ENCODE measurements at regions not wholly inside any gene's neighbourhood (a gene's known extent, or its start where the extent isn't known, plus 50 kb on each side); places are given as distances from the start of the nearest gene placed in this dataset.

- no peak for DNase-seq (ENCODE audit: low spot score)
Observed at GRCh38 chr5:167233507-167234220, 1057.8 kb upstream of the WWC1 start.

- no peak for DNase-seq (ENCODE audit: low spot score)
Observed at GRCh38 chr5:167241436-167242067, 1049.9 kb upstream of the WWC1 start.

DNA sequence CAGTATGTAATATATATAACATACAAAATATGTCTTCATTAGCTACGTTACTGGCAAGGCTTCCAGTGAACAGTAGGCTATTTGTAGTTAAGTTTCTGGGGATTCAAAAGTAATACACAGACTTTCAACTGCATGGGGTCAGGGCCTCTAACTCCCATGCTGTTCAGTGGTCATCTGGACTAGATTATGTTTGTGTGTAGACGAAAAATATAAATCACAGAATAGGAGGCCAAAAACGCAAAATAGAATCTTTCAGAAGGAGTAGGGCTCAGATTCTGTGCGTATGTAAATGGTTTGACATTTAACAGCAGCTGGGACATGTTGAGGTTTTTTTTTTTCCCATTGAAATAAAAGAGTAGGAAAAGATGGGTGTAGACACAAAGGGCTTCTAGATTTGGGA, 1048.7 kb upstream of the WWC1 start:
- DNase-seq (ENCODE audit: low spot score): no peak

DNA sequence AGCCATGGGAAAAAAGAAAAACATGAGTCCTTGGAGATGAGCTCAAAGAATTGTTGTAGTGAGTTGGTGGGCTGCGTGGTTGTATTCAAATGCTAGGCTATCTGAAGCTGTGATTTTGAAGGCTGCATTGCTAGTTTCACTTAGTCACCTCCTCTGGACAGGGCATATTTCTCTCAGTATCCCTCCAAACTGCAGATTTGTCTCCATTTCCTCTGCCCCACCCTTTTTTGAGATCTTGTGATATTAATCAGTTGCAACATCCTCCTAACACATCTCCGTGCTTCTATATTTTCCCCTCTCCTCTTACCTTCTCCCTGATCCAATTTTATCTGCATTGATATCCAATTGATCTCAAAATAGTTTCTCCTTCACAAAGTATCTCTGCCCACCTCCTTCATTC, 1048.0 kb upstream of the WWC1 start:
- no peak for DNase-seq (ENCODE audit: low spot score)

GRCh38 chr5:167244583-167244982, 1046.9 kb upstream of the WWC1 start:
- no peak for DNase-seq (ENCODE audit: low spot score)

- no peak for DNase-seq (ENCODE audit: low spot score)
Observed at GRCh38 chr5:167245868-167246267, 1045.6 kb upstream of the WWC1 start.

DNA sequence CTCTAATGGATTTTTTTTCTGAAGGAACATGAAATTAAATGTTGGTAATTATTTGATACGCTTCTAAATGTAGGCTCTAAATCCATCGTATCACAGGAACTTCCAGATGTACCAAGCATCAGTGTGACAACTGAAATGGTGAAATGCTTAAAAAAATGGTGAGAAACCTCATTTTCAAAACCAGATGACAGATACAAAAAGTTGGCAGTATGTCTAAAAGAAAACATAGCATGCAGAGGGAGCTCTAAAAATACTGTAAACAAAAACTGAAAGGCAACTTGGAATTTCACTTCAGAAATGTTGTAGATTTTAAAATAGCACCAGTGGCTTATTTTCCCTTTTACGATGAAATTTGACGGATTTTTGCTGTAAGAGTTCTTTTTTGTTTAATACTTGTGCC, 1043.6 kb upstream of the WWC1 start:
- no peak for DNase-seq (ENCODE audit: low spot score)

DNA sequence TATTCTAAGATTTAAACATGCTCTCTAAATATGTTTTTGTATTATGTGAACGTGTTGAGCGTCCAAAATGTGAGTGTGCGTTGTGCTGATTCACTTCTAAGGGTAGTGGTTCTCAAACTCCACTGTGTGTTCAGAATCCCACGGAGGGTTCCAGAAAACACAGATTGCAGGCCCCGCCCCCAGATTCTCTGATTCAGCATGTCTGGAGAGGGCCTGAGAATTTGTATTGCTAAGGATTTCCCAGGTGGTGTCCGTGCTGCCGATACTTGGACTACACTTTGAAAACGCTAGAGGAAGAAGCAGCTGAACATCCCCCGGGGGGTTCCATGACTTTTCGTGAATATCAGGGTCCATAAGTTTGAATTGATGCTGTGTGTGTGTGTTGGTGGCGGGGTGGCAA, 1043.2 kb upstream of the WWC1 start:
- no peak for DNase-seq (ENCODE audit: low spot score)

- DNase-seq (ENCODE audit: low spot score): no peak
Observed at GRCh38 chr5:167250996-167251395, 1040.4 kb upstream of the WWC1 start.

DNA sequence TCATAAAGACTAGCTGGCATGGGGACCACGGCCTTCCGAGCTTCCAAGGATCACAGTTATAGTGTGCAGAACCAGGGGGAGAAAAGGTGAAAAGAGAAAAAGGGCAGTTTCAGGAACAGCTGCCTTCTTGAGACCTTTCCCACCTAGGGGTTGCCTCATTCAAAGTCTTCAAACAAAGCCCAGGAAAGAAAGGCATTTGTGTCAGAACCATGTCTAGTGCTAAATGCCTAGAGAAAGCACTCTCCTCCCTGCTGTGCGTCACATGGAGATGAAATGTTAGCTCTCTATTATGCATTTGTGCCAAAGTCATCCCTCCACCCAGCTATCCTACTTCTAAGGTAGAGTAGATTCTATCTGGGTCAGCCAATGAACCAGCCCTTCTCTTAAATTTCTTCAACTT, 1037.3 kb upstream of the WWC1 start:
- DNase-seq (ENCODE audit: low spot score): no peak

- DNase-seq (ENCODE audit: low spot score): no peak
Observed at GRCh38 chr5:167255926-167256325, 1035.5 kb upstream of the WWC1 start.

- DNase-seq (ENCODE audit: low spot score): no peak
Observed at GRCh38 chr5:167259806-167260205, 1031.6 kb upstream of the WWC1 start.

DNA sequence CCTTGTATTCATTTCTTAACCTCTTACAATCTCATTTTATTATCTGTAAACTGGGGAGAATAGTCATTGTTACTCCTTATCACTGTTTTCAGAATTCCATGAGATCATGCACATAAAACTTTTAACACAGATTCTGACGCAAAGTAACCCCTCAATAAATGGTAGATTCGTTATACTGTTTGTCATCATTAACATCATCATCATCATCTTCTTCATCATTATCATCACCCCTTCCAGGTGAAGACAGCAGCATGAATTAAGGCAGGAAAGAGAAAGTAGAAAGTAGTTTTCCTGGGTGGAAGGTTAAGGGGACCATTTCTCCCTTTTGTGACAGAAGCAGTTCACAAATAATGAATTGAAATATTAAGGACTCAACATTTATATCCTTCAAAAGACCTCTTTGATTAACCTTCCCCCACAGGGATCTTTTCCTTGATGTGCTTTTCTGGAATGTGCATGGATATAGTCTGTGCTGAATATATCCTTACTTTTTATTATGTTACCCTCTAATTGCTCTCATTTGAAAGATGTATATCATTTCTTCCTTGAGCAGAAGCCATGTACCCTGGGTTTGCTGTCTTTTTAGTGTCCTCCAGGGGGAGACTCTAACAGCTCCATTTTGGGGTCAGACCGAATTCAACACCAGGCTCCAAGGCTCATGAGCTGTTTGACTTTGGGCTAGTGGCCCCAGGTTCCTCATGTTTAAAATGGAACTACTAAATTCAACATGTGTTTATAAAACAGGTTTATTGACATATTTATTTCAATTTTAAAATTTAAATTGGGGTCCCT, 1029.9 kb upstream of the WWC1 start:
- DNase-seq (ENCODE audit: low spot score): no peak

DNA sequence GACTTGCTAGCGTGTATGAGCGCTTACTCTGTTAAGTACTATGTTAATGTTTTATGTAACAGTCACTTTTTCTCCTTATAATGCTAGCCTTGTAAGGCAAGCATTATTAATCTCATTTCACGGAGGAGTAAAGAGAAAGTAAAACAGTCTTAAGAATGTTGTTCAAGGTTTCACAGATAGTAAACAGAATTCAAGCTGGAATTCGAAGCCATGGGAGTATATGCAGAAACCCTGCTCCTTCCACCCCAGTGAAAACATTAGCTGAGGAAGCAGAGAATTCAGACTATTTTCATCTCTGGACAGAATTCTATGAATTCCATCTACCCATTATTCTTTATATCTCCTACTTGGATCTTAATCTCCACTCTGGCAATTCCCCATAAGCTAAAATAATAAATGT, 1028.3 kb upstream of the WWC1 start:
- DNase-seq (ENCODE audit: low spot score): no peak

DNA sequence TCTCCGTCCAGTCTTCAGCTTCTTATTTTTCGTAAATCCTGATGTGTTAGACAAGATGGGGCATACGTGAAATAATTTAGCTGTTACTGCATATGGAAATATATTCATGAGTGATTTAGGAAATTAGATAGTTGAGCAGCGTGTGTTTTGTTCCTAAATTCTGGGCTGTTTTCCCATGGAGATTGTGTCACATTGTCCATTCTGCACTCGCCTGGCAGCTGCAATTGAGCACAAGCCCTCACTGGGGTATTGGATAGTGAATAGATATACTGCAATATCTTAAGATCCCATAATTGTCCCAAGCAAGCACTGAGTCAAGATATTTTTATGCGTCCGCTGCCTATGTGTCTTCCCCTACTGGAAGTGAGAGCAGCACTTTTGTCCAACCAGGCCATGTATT, 1027.1 kb upstream of the WWC1 start:
- DNase-seq (ENCODE audit: low spot score): no peak

DNA sequence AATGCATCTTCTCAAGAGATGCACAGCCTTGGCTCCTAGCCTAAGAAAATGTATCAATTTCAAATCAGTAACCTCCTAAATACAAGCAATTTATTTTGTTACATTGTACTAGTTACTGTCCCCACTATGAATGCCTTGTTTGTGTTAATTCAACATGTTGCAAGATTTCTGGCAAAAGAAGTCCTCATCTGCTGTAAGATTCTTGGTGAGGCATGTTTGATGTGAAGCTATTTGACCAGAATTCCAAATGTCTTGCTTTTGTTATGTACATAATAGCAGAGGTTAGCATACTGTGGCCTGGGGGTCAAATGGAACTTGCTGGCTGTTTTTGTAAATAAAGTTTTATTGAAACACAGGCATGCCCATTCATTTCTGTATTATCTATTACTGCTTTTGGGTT, 1023.1 kb upstream of the WWC1 start:
- no peak for DNase-seq (ENCODE audit: low spot score)

- no peak for DNase-seq (ENCODE audit: low spot score)
Observed at GRCh38 chr5:167269146-167269545, 1022.3 kb upstream of the WWC1 start.

- DNase-seq (ENCODE audit: low spot score): no peak
Observed at GRCh38 chr5:167271081-167271480, 1020.4 kb upstream of the WWC1 start.

GRCh38 chr5:167271511-167271910, 1019.9 kb upstream of the WWC1 start:
- no peak for DNase-seq (ENCODE audit: low spot score)

- DNase-seq (ENCODE audit: low spot score): no peak
Observed at GRCh38 chr5:167280111-167280510, 1011.3 kb upstream of the WWC1 start.

DNA sequence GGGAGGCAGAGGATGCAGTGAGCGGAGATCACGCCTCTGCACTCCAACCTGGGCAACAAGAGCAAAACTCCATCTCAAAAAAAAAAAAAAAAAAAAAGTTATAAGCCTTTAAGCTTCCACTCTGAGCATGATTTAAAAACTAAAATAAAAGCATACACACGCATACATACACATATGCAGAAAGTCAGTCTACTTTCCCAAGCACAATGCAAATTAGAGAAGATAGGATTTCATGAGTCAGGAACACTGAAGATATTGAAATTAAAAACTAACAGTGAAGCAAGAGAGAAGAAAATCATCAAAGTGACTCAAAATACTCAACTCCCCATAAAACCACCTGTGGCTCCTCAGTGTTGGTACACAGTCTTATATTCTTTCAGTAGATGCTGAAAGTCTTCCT, 1009.5 kb upstream of the WWC1 start:
- DNase-seq (ENCODE audit: low spot score): no peak

DNA sequence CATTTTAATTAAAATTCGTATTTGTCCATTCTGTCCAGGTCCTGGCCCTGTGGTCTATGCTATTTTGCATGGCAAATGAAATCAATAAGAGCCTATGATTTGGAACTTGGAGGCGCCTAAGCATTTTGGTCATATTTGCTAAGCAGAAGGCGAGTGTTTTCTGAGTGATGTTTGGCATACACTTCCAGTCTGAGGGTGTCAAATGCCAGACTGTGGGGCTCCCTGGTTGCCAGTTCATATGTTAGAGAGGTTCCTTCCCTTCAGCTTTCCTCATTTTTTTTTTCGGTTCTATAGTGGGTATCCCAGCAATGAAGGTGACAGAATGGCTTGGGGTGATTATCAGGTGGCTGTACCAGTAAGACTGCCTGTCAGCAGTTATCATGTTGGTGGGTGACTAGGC, 1007.8 kb upstream of the WWC1 start:
- no peak for DNase-seq (ENCODE audit: low spot score)

DNA sequence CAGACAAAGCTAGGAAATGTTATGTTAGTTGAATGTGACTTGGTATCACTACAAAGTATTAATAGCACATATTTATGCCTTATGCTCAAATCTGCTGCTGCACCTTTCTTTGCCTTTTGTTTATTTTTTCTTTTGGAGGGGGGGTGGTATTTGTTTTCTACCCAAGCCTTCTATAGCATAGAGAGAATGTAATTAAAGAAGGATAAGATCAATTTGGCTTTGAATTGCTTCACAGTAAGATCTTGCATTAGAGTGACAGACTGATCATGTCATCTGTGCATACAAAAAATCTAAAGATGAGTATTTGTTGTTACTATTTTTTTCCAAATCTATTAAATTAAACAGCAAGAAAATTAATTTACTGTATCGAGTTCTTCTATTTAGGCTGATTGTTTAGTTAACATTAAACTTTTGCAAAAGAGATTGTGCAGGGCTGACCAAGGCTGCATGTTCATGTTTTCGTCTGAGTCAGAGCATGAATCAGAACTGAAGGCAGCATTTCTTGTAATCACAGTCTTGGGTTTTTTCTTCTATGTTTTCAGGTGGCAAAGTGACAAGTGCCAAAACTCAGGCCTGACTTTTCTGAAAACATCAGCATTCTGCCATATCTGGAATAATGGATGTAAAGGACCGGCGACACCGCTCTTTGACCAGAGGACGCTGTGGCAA, 1007.1 kb upstream of the WWC1 start:
- no peak for DNase-seq (ENCODE audit: low spot score)
